ENCODE measurements at regions not wholly inside any gene's neighbourhood (a gene's known extent, or its start where the extent isn't known, plus 50 kb on each side); places are given as distances from the start of the nearest gene placed in this dataset.

DNA sequence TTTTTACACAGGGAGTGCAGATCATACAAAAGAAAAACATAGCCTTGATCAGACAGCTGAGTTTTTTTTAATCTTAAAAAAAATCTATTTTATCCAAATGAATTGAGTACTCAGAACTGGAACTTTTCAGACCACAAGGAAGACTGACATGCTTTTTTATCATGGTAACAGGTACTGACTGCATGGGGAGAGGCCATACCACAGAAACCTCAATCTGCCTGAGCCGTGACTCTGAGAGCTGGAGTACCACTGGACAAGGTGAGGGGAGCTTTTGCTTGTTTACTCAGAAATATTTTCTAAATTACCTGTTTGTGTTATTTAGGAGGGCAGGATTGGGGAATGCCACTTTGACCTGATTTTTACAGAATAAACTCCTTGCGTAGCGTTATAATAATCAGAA lies 143.9 kb downstream of the ALX1 start:
- no peaks in the 10 kb centered on the region for H3K9me3 Mint-ChIP-seq
- no peak overlapping the region for H3K27ac Mint-ChIP-seq
- TF ChIP-seq EZH2 (IDR thresholded peaks at IDR 0.05): no peak
- TF ChIP-seq, protein P1, sequence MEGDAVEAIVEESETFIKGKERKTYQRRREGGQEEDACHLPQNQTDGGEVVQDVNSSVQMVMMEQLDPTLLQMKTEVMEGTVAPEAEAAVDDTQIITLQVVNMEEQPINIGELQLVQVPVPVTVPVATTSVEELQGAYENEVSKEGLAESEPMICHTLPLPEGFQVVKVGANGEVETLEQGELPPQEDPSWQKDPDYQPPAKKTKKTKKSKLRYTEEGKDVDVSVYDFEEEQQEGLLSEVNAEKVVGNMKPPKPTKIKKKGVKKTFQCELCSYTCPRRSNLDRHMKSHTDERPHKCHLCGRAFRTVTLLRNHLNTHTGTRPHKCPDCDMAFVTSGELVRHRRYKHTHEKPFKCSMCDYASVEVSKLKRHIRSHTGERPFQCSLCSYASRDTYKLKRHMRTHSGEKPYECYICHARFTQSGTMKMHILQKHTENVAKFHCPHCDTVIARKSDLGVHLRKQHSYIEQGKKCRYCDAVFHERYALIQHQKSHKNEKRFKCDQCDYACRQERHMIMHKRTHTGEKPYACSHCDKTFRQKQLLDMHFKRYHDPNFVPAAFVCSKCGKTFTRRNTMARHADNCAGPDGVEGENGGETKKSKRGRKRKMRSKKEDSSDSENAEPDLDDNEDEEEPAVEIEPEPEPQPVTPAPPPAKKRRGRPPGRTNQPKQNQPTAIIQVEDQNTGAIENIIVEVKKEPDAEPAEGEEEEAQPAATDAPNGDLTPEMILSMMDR (IDR thresholded peaks at IDR 0.05): no peak
- TF ChIP-seq EZH2phosphoT487 (IDR thresholded peaks at IDR 0.05): no peak

DNA sequence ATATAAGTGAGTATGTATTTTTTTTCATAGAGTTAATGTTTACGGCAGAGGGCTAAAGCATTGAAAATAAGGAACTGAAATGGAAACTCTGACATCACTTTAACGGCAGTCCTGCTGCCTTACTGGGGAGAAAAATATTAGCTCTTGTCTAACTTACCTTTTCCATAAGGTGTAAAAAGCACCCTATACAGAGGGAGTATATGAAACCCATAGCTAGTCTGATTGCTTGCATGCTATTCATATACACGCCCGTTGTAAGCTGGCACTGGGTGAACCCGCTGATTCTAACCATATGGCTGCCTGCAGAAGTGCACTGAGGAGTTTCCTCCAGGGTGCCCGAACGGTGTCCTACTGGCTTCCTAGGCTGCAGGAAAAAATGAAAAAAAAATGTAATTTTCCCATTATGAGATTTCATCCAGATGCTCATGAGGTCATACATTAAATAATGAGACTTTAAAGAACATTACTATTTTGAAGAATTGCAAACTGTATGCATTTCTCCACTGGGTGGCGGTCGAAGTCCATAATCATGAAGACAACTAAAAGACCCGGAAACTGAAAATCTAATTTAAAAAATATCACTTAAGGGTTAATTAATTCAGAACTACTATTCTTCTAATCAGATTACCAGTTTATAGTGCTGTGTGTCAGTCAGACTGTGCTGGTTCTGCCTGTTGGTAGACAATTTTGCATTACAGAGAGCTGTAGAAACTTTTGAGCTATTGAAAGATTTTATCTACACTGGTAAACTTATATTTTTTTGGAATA lies 144.7 kb downstream of the ALX1 start:
- no peaks in the 10 kb centered on the region for H3K9me3 Mint-ChIP-seq
- H3K4me2 ChIP-seq: no peak overlapping the region

More for the DNA sequence above, 143.9 kb downstream of the ALX1 start:
- H3K27ac ChIP-seq: no peak overlapping the region
- peaks cover 2% of the 10 kb centered on the region for H3K27me3 Mint-ChIP-seq (ENCODE audit: insufficient read depth, low read depth)
- no peak overlapping the region for H3K4me3 Mint-ChIP-seq
- H3K27me3 ChIP-seq: no peaks in the 10 kb centered on the region
- no peak overlapping the region for H2AFZ ChIP-seq (replicated peaks)
- H4K20me1 ChIP-seq (ENCODE audit: low read depth): no peaks in the 10 kb centered on the region
- no peaks in the 10 kb centered on the region for H3K36me3 ChIP-seq
- no peak for DNase-seq (ENCODE audit: low spot score)
- H3K4me3 ChIP-seq: no peak overlapping the region
- no peaks in the 10 kb centered on the region for H3K4me1 ChIP-seq
- H3K4me2 ChIP-seq: no peak overlapping the region
- no peaks in the 10 kb centered on the region for H3K79me2 ChIP-seq (ENCODE audit: low read depth)
- H3K9ac ChIP-seq: no peak overlapping the region
- no peaks in the 10 kb centered on the region for H3F3A ChIP-seq (ENCODE audit: low read depth)
- H3K36me3 Mint-ChIP-seq: no peaks in the 10 kb centered on the region
- H3K4me1 Mint-ChIP-seq: no peaks in the 10 kb centered on the region
- no peaks in the 10 kb centered on the region for H3K9me3 ChIP-seq (ENCODE audit: low read depth)

DNA sequence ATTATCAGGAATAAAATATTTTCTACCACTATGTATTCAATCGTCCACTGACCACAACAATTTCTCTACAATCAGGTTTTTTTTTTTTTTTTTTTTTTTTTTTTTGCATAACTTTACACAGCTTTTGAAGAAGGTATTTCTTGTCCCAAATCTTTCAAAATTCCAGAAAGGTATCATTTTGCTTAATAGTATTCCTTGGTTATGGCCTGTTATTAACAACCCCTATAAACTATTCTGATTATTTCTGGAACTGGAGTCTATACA lies 145.3 kb downstream of the ALX1 start:
- Mint-ChIP-seq H3K36me3 (no peaks in the 10 kb centered on the region), H3K27ac (no peak overlapping the region)
- no peak for DNase-seq (ENCODE audit: low spot score)

More for the DNA sequence above, 144.7 kb downstream of the ALX1 start:
- Histone ChIP-seq H3K27me3 (no peaks in the 10 kb centered on the region), H3F3A (ENCODE audit: low read depth) (no peaks in the 10 kb centered on the region), H3K9me3 (ENCODE audit: low read depth) (no peaks in the 10 kb centered on the region), H3K36me3 (no peaks in the 10 kb centered on the region), H3K4me1 (no peaks in the 10 kb centered on the region), H3K79me2 (ENCODE audit: low read depth) (no peaks in the 10 kb centered on the region), H3K4me3 (no peak overlapping the region), H3K9ac (no peak overlapping the region), H4K20me1 (ENCODE audit: low read depth) (no peaks in the 10 kb centered on the region), H2AFZ (replicated peaks) (no peak overlapping the region), H3K27ac (no peak overlapping the region)
- Mint-ChIP-seq H3K4me1 (no peaks in the 10 kb centered on the region), H3K36me3 (no peaks in the 10 kb centered on the region), H3K4me3 (no peak overlapping the region), H3K27me3 (ENCODE audit: insufficient read depth, low read depth) (peaks cover 2% of the 10 kb centered on the region), H3K27ac (no peak overlapping the region)
- TF ChIP-seq EZH2phosphoT487 (IDR thresholded peaks at IDR 0.05) (no peak), EZH2 (IDR thresholded peaks at IDR 0.05) (no peak)
- TF ChIP-seq, protein P1 (IDR thresholded peaks at IDR 0.05): peak; percentile 66
- peak; percentile 36 for DNase-seq (ENCODE audit: low spot score)

More for the DNA sequence above, 145.3 kb downstream of the ALX1 start:
- Histone ChIP-seq H3K4me2 (no peak overlapping the region), H3K9ac (no peak overlapping the region), H2AFZ (replicated peaks) (no peak overlapping the region), H3K27ac (no peak overlapping the region), H4K20me1 (ENCODE audit: low read depth) (no peaks in the 10 kb centered on the region), H3K4me3 (no peak overlapping the region), H3K36me3 (no peaks in the 10 kb centered on the region), H3K79me2 (ENCODE audit: low read depth) (no peaks in the 10 kb centered on the region), H3K9me3 (ENCODE audit: low read depth) (no peaks in the 10 kb centered on the region), H3F3A (ENCODE audit: low read depth) (no peaks in the 10 kb centered on the region), H3K27me3 (no peaks in the 10 kb centered on the region), H3K4me1 (no peaks in the 10 kb centered on the region)
- H3K4me1 Mint-ChIP-seq: no peaks in the 10 kb centered on the region
- peaks cover 2% of the 10 kb centered on the region for H3K27me3 Mint-ChIP-seq (ENCODE audit: insufficient read depth, low read depth)
- TF ChIP-seq EZH2phosphoT487 (IDR thresholded peaks at IDR 0.05): no peak
- TF ChIP-seq, protein P1 (IDR thresholded peaks at IDR 0.05): no peak
- no peak for TF ChIP-seq EZH2 (IDR thresholded peaks at IDR 0.05)
- H3K9me3 Mint-ChIP-seq: no peaks in the 10 kb centered on the region
- no peak overlapping the region for H3K4me3 Mint-ChIP-seq

All from neural progenitor cell (in vitro differentiated cells).